ENCODE measurements at regions not wholly inside any gene's neighbourhood (a gene's known extent, or its start where the extent isn't known, plus 50 kb on each side); places are given as distances from the start of the nearest gene placed in this dataset.
"Not testable (repeated sequence)": the region's sequence is repeated elsewhere in the genome, so short reads cannot be mapped to it uniquely, and the experiment has no call there.

- Histone ChIP-seq H3K9me3 (ENCODE audit: control insufficient read depth, insufficient read depth, low read length) (no peaks in the 10 kb centered on the region), H3K36me3 (ENCODE audit: insufficient read depth, low read length) (no peaks in the 10 kb centered on the region), H3K4me1 (ENCODE audit: insufficient read depth, low read length) (no peaks in the 10 kb centered on the region), H3K9ac (ENCODE audit: low read depth, low read length) (no peak overlapping the region)
Observed at GRCh38 chr7:85386460-85386859, 199.6 kb upstream of the SEMA3D start.

DNA sequence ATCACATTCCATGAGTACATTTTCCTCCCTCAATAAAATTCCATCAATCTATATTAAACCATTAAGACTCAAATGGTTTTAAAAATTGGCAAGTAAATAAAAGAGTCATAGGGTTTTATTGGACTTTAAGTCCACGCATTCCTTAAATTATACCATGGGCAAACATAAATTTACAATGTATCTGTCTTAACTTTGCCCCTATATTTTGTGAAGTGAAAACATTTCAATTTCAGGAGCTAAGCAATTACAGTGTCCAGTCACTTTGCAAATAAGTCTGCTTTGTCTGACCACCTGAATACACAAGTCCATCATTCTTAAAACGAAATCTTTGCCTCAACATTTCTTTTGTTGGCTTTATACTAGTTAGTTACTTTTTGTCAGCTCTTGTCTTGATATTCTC is 197.5 kb upstream of the SEMA3D start:
- Histone ChIP-seq H3K4me1 (ENCODE audit: insufficient read depth, low read length) (no peaks in the 10 kb centered on the region), H3K9me3 (ENCODE audit: control insufficient read depth, insufficient read depth, low read length) (no peaks in the 10 kb centered on the region), H3K9ac (ENCODE audit: low read depth, low read length) (no peak overlapping the region), H3K36me3 (ENCODE audit: insufficient read depth, low read length) (no peaks in the 10 kb centered on the region)

GRCh38 chr7:85381212-85381611 is 194.4 kb upstream of the SEMA3D start:
- Histone ChIP-seq H3K9me3 (ENCODE audit: control insufficient read depth, insufficient read depth, low read length) (no peaks in the 10 kb centered on the region), H3K4me1 (ENCODE audit: insufficient read depth, low read length) (no peaks in the 10 kb centered on the region), H3K9ac (ENCODE audit: low read depth, low read length) (no peak overlapping the region), H3K36me3 (ENCODE audit: insufficient read depth, low read length) (no peaks in the 10 kb centered on the region)

GRCh38 chr7:85376589-85376988 is 189.7 kb upstream of the SEMA3D start:
- H3K36me3 ChIP-seq (ENCODE audit: insufficient read depth, low read length) = no peaks in the 10 kb centered on the region
- H3K4me1 ChIP-seq (ENCODE audit: insufficient read depth, low read length) = no peaks in the 10 kb centered on the region
- no peaks in the 10 kb centered on the region for H3K9me3 ChIP-seq (ENCODE audit: control insufficient read depth, insufficient read depth, low read length)
- H3K9ac ChIP-seq (ENCODE audit: low read depth, low read length) = no peak overlapping the region

GRCh38 chr7:85356916-85357315 is 170.1 kb upstream of the SEMA3D start:
- Histone ChIP-seq H3K4me1 (ENCODE audit: insufficient read depth, low read length) (no peaks in the 10 kb centered on the region), H3K36me3 (ENCODE audit: insufficient read depth, low read length) (no peaks in the 10 kb centered on the region), H3K9me3 (ENCODE audit: control insufficient read depth, insufficient read depth, low read length) (no peaks in the 10 kb centered on the region), H3K9ac (ENCODE audit: low read depth, low read length) (no peak overlapping the region)

DNA sequence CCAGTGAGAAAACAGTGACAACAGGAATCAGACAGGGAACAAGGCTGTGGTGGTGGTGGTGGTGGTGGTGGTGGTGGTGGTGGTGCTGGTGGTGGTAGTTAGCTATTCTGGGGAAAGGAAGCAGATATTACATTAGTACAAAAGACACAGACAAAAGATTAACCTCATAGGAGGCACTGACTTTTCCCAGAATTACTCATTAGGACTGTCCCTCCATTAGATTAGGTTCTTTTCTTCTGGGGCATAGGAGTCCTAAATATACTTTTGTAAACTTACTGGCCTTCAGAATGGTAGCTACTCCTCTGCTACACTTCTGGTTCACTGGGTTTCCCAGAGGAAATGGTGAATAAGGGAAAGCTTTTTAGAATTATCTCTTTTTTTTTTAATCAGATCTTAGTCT is 156.6 kb upstream of the SEMA3D start:
- Histone ChIP-seq H3K9me3 (ENCODE audit: control insufficient read depth, insufficient read depth, low read length) (no peaks in the 10 kb centered on the region), H3K4me1 (ENCODE audit: insufficient read depth, low read length) (no peaks in the 10 kb centered on the region; the same call in 1 of the 2 replicates), H3K9ac (ENCODE audit: low read depth, low read length) (no peak overlapping the region), H3K36me3 (ENCODE audit: insufficient read depth, low read length) (no peaks in the 10 kb centered on the region)

GRCh38 chr7:85342781-85343180 is 155.9 kb upstream of the SEMA3D start:
- H3K9me3 ChIP-seq (ENCODE audit: control insufficient read depth, insufficient read depth, low read length) = no peaks in the 10 kb centered on the region
- H3K36me3 ChIP-seq (ENCODE audit: insufficient read depth, low read length) = no peaks in the 10 kb centered on the region
- no peaks in the 10 kb centered on the region; the same call in 1 of the 2 replicates for H3K4me1 ChIP-seq (ENCODE audit: insufficient read depth, low read length)

DNA sequence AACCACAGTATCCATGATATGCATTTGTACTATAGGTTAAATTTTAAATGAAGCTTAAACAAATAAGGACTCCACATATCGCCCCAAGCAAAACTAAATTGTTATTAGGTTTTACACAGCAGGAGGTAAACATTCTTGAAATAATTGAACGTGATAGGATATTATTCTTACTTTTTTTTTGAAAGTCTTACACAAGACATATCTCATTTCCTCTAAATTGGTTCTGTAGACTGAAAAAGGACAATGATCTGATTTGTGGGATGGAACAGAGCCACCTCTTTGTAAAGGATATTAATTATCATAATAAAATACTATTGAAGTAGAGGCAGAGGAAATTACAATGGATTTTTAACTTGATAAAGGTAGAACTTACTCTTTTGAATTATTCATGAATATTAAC is 155.1 kb upstream of the SEMA3D start:
- Histone ChIP-seq H3K36me3 (ENCODE audit: insufficient read depth, low read length) (no peaks in the 10 kb centered on the region), H3K4me1 (ENCODE audit: insufficient read depth, low read length) (no peaks in the 10 kb centered on the region; the same call in 1 of the 2 replicates), H3K9ac (ENCODE audit: low read depth, low read length) (no peak overlapping the region), H3K9me3 (ENCODE audit: control insufficient read depth, insufficient read depth, low read length) (no peaks in the 10 kb centered on the region)

More at GRCh38 chr7:85342781-85343180, 155.9 kb upstream of the SEMA3D start:
- no peak overlapping the region for H3K9ac ChIP-seq (ENCODE audit: low read depth, low read length)

DNA sequence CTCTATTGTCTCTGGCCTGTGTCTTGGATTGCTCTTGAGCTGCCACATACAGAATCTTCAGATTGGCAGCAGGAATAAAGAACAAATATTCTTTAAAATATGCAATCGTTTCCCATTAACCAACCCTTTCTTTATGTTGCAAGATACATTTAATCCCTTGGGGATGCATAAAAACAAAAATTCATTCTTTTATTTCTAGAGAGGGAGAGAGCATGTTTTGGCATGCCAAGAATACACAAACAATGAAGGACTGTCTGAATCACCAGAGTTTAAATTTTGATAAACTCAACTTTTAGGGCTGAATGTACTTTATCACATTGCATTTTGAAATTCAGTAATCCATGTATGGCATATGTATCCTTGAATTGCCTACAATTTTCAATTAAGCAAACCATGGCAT is 154.3 kb upstream of the SEMA3D start:
- H3K36me3 ChIP-seq (ENCODE audit: insufficient read depth, low read length) = no peaks in the 10 kb centered on the region
- H3K9ac ChIP-seq (ENCODE audit: low read depth, low read length) = no peak overlapping the region
- no peaks in the 10 kb centered on the region for H3K9me3 ChIP-seq (ENCODE audit: control insufficient read depth, insufficient read depth, low read length)
- H3K4me1 ChIP-seq (ENCODE audit: insufficient read depth, low read length) = no peaks in the 10 kb centered on the region; the same call in 1 of the 2 replicates

DNA sequence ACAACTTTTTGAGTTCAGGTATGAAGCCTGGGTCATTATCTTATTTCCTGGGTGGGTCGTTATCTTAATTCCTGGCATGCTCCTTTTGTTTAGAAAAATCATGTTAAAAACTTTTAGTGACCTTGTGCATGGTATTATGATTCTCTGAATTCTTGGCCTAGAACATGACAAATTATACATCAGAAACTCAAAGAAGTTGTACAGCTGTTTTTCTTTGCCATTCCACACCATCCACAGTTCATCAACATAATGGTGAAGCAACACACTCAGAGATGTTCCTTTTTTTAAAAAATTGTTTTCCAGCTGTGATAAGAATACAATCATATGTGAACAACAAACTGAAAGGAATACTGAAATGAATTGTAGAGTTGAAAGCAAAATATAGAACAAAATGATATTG is 149.2 kb upstream of the SEMA3D start:
- H3K9me3 ChIP-seq (ENCODE audit: control insufficient read depth, insufficient read depth, low read length) = no peaks in the 10 kb centered on the region
- H3K36me3 ChIP-seq (ENCODE audit: insufficient read depth, low read length) = no peaks in the 10 kb centered on the region
- H3K9ac ChIP-seq (ENCODE audit: low read depth, low read length) = no peak overlapping the region
- no peaks in the 10 kb centered on the region for H3K4me1 ChIP-seq (ENCODE audit: insufficient read depth, low read length)

DNA sequence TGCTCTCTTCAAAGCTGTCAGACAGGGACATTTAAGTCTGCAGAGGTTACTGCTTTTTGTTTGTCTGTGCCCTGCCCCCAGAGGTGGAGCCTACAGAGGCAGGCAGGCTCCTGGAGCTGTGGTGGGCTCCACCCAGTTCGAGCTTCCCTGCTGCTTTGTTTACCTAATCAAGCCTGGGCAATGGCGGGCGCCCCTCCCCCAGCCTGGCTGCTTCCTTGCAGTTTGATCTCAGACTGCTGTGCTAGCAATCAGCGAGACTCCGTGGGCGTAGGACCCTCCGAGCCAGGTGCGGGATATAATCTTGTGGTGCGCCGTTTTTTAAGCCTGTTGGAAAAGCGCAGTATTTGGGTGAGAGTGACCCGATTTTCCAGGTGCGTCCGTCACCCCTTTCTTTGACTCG is 148.3 kb upstream of the SEMA3D start:
- H3K9me3 ChIP-seq (ENCODE audit: control insufficient read depth, insufficient read depth, low read length); H3K4me1 ChIP-seq (ENCODE audit: insufficient read depth, low read length); H3K36me3 ChIP-seq (ENCODE audit: insufficient read depth, low read length); H3K9ac ChIP-seq (ENCODE audit: low read depth, low read length): not testable (repeated sequence)

- Histone ChIP-seq H3K36me3 (ENCODE audit: insufficient read depth, low read length) (no peaks in the 10 kb centered on the region), H3K9ac (ENCODE audit: low read depth, low read length) (no peak overlapping the region), H3K9me3 (ENCODE audit: control insufficient read depth, insufficient read depth, low read length) (no peaks in the 10 kb centered on the region), H3K4me1 (ENCODE audit: insufficient read depth, low read length) (no peaks in the 10 kb centered on the region)
Observed at GRCh38 chr7:85328456-85328998, 141.7 kb upstream of the SEMA3D start.

DNA sequence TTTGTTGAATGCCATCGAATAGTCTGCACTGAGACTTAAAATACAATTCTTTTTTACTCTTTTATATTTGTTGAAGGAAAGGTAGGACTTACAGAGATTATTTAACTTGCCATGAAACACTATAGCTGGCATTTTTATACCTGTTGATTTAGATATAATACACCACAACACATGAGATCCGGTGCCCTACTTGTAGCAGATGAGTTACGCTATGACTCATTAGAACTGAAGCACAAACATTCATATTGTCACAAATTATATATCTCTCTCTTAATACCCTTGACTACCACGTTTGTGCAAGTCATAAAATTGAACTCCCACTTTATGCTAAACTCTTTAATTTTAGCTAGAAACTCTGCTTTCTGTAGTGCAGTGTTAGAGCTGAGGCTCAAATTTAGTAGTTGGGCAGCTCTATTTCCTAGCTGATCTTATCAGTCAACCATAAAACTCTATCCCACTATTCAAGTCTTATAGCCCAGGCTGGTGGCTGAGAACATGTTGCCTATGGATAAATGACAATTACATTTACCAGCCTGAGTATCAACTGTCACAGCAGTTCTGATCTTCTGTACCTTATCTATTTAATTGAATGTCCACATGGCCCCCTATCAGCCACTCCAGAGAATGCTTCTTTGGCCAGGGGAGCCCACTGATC is 137.4 kb upstream of the SEMA3D start:
- H3K9ac ChIP-seq (ENCODE audit: low read depth, low read length) = no peak overlapping the region
- H3K36me3 ChIP-seq (ENCODE audit: insufficient read depth, low read length) = no peaks in the 10 kb centered on the region
- H3K4me1 ChIP-seq (ENCODE audit: insufficient read depth, low read length) = no peaks in the 10 kb centered on the region
- no peaks in the 10 kb centered on the region for H3K9me3 ChIP-seq (ENCODE audit: control insufficient read depth, insufficient read depth, low read length)

- no peaks in the 10 kb centered on the region for H3K36me3 ChIP-seq (ENCODE audit: insufficient read depth, low read length)
- no peaks in the 10 kb centered on the region for H3K4me1 ChIP-seq (ENCODE audit: insufficient read depth, low read length)
- H3K9me3 ChIP-seq (ENCODE audit: control insufficient read depth, insufficient read depth, low read length) = no peaks in the 10 kb centered on the region
- H3K9ac ChIP-seq (ENCODE audit: low read depth, low read length) = no peak overlapping the region
Observed at GRCh38 chr7:85322252-85322651, 135.4 kb upstream of the SEMA3D start.

- H3K9me3 ChIP-seq (ENCODE audit: control insufficient read depth, insufficient read depth, low read length) = no peaks in the 10 kb centered on the region
- no peak overlapping the region for H3K9ac ChIP-seq (ENCODE audit: low read depth, low read length)
- H3K4me1 ChIP-seq (ENCODE audit: insufficient read depth, low read length) = no peaks in the 10 kb centered on the region
- no peaks in the 10 kb centered on the region for H3K36me3 ChIP-seq (ENCODE audit: insufficient read depth, low read length)
Observed at GRCh38 chr7:85320699-85321476, 134.0 kb upstream of the SEMA3D start.
